Epidermal melanocyte (primary cell): ENCODE measurements at regions not wholly inside any gene's neighbourhood (a gene's known extent, or its start where the extent isn't known, plus 50 kb on each side); places are given as distances from the start of the nearest gene placed in this dataset.
"Not testable (repeated sequence)": the region's sequence is repeated elsewhere in the genome, so short reads cannot be mapped to it uniquely, and the experiment has no call there.

Experiments used
- DNase-seq: peaks from one replicate; pipeline ENCODE4 v3.0.0; 2011; ENCODE audit warnings: low spot score; ENCODE audit not compliant: insufficient read length

DNA sequence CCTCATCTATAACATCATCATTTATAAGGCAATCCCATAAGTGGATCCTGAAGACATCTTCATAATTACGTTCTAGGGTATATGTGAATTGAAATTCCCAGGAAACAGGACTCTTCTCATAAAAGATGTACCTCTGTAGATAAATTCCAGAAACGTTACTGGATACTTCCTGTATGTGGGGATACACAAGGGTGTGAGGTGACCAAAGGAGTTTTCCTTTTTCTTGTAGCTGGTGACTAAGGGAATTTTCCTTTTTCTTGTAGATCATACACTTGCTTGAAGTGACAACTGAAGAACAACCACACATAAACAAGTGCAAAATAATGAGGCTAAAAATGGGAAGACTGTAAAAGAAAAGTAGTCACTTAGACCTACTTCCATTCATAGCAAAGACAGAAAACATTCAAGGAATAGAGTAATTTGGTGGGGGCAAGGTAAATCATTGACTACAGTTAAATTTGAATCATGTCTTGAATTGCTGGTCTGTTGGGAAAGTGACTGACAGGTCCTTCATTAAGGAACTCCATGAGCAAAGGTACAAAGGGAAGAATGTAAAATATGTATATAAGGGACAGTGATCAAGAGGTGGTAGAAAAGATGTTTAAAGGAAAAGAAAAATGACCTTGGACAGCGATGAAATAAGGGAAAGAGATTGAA is 53.2 kb upstream of the UBE2E3 start:
- DNase-seq = no peak

DNA sequence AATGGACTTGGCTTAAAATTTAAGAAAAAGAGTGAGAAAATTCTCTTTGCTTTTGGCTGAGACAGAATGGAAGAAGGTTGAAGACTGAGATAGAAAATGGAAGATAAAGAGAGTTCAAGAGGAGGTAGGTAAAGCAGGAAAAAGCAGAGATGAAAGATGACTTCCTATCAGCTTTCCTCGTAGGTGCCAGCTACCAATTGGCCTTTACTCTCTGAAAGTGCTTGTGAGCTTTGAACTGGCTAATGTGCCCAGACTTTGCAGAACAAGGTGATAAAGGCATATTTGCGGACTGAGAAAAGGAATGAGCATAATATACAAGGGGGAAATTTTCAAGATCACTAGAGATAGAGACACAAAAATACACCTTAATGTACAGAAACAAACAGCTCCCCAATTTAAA is 54.7 kb upstream of the UBE2E3 start:
- no peak for DNase-seq

DNA sequence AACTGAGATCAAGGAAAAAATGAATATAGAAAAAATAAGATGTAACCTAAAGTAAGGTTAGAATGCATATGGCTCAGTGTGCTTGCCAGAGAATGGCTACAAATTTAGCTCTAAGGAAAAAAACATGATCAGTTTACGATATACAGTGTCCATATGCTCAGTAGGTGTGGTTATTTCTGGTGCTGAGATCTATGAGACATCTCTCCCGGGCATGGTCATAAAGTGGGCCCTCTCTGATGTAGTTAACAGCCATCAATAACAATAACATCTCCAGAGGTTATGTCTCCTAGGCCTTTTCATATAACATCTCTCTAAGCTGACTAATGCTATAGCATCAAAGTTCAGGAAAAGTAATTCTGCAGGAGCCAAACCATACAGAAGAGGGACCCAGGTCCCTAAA is 56.3 kb upstream of the UBE2E3 start:
- DNase-seq = no peak

DNA sequence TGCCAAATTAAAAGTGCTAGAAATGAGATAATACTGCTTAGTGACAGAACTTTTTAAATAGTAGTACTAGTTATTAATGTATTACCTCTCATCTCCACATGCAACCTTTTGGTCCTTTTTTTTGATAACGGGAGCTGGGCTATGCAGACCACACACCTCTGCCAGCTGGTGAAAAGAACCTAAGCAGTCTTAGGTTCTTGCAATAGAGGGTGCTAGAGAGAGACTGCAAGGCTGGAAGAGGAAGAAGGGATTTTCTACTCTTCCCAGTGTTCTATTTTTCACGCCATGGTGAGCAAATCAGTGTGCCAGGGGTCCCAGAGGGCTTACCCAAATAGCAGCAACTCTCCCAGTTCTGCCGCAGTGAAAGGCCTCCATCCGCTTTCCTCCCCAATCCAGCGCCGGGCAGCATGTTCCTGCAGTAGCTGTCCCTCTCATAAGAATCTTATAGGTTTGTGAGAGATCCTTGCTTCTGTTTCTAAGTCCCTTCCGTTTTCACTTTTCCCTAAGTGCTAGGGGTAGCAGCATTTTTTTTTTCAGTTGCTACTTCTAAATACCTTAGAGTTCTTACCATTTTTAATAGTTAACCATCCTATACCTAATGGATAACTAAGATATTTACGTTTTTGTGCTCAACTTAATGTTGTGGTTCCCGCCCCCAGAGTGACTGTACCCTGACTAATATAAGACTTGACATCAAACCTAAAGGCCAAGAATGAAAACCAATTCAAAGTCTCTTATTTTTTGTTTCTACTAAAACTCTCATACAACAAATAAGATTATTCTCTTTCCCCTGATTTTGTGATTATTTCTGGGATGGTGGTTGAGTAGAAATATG is 69.4 kb upstream of the UBE2E3 start:
- no peak for DNase-seq

DNA sequence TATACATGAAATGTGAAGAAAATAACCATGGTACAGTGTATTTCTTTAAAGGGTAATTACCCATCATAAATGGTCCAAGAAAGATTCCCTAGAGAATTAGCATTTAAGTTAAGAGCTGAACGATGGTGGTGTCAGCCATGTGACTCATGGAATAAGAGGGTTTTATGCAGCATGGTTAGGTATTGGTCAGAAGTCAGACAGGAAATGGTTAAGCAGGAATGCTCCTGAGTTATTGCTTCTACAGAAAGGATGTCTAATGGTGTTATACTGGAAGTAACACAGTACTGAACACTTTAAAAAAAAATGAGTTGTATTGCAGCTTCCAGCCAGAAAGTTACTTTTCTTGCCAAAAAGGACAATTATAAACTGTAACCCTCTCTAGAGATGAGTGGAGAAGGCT is 72.7 kb upstream of the UBE2E3 start:
- no peak for DNase-seq

DNA sequence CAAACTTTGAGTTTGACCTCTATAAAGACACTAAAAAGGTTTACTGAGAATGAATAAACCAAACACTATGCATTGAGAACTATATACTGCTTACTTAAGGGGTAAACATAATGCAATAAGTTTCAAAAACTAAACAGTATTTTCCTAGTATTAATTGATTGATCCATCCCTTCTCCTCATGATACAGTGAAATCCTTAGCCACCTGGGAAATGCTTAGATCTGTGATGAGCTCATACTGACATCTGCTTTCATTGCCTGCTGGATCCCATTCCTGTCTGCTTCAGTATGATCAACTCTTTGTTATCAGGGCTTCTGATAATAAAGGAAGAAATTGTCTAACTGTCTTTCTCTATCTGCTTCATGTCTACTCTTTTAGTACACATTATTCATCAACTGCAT is 74.9 kb upstream of the UBE2E3 start:
- no peak for DNase-seq

DNA sequence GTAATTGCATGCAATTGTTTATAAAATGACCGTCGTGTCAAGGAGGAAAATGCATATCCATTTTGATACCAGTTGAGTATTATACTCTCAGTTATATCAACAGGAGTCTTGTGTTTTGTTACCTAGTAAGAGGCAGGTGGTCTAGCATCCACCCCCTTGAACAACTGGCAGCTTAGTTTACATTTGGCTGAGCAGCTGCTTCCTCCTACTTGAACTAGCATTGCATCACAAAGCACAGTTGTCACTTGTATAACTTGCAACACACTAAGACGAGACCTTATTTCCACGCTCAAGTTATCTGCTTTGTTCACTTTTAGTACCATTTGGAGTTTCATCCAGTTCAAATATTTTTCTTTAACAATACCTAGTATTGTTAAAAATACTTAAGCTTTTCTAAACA is 75.4 kb upstream of the UBE2E3 start:
- no peak for DNase-seq

DNA sequence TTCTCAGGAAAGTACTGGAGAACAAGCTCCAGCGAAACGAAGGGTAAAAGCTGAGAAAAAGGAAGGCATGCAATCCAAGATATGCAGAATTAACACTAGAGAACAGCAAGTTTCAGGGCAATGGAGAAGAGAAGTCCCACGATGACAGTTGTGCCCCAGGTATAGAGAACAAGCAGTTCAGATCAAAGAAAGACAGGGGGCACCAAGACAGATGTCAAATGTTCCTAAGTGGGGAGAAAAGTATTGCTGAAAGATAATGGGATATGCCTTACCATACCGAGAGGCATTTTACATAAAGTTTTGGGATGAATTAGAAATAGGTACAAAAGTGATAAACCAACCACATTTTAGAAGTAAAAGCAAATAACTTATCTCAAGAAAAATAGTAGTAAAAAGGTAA is 79.1 kb upstream of the UBE2E3 start:
- no peak for DNase-seq

DNA sequence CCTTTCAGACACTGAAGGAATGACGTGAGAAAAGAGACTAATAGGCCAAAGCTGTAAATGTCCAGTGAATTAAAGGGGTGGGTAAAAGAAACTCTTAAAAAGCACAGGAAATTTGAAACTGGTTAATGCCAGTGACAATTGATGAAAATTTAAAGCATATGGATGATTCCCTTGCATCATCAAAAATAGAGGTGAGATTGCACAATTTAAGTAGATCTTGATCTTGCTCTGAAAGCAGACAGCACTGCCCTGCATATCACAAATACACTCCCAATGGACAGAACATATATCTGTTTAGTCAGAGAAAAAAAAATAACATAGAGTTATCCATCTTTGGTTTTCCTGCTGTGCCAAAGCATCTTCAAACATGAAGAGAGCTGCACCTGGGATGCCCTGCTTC is 86.7 kb upstream of the UBE2E3 start:
- no peak for DNase-seq

DNA sequence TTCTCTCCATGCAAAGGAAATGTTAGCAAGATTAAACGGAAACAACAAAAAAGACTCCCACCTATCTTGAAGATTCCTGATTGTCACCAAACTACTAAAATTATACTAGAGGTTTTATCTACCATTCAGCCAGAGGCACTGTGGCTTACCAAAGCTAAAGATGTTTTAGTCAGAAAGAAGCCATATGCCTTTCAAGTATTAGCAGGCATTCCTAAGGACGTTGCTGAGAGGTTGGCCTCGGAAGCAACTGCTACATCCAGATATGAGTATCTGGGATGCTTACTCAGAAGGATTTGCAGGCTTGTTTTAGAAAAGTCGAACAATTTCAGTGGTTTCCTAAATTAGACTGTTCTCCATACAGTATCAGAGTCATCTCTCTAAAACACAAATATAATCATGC is 88.3 kb upstream of the UBE2E3 start:
- DNase-seq = no peak

DNA sequence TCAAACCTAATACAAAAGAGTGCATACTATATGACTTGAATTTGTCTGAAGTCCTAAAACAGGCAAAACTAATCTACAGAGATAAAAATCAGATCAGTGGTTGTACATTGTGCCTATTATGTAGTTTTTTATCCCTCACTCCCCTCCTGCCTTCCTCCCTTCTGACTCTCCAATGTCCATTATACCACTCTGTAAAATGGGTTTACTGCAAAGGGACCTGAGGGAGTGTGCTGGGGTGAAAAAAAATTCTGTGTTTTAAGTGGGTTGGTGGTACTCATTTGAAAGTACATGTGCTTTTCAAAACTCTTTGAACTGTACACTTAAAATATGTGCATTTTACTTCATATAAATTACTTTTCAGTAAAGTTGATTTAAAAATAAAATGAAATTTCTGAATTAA is 89.0 kb upstream of the UBE2E3 start:
- DNase-seq = no peak

DNA sequence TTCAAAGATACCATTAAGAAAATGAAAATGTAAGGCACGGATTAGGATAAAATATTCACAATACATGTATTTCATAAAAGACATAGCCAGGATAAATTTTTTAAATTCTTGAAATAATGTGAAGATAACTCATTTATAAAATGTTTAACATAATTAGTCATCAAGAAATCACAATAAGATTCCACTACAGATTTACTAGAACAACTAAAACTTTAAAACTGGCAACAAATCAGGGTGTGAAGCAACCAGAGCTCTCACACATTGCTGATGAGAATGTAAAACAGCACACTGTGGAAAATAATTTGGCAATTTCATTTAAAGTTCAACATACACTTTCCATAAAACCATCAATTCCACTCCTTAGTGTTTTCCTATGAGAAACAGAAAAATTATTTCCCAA is 89.6 kb upstream of the UBE2E3 start:
- DNase-seq = no peak

DNA sequence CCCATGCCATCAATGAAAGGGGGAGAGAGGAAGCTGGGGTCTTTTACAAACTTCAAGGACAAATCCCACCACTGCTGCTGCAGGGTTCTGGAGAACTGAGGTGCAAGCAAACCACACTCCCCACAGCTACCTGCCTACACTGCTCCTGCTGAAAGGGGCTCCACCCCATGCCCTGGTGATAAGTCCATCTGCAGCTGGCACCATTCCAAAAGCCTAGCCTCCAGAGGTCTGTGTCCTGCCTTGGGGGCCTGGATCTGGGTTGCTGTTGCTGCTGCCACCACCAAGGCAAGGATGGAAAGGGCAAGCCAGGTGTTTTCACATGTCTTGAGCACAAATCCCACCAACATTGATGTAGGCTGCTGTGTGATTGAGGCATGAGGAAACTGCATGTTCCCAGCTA is 97.4 kb upstream of the UBE2E3 start:
- DNase-seq = no peak

DNA sequence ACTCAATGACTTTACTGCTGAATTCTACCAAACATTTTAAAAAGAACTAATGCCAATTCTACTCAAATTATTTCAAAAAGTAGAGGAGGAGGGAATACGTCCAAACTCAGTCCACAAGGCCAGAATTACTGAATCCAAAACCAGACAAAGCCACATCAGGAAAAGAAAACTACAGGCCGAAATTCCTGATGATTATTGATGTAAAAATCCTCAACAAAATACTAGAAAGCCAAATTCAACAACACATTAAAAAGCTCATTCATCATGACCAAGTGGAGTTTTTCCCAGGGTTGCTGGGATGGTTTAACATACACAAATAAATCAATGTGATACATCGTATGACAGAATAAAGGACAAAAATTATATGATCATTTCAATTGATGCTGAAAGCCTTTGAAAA is 103.9 kb upstream of the UBE2E3 start:
- no peak for DNase-seq

DNA sequence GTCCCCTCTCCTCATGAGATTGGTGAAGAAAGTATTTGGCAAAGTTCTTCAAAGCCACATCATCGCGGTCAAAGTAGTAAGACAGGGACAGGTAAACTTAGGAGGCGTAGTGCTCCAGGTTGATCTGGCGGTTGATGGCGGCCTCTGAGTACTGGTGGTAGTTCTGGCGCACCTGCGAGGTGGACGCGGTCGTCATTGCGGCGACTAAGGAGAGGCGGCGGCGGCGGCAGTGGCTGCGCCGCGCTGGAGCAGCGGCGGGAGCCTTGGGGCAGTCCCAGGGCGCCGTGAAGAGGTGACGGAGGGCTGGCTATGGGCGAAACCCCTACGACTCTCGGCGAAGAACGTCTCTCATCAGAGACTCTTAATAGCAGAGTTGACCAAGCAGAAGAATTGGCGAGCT is 107.2 kb upstream of the UBE2E3 start:
- DNase-seq = no peak

DNA sequence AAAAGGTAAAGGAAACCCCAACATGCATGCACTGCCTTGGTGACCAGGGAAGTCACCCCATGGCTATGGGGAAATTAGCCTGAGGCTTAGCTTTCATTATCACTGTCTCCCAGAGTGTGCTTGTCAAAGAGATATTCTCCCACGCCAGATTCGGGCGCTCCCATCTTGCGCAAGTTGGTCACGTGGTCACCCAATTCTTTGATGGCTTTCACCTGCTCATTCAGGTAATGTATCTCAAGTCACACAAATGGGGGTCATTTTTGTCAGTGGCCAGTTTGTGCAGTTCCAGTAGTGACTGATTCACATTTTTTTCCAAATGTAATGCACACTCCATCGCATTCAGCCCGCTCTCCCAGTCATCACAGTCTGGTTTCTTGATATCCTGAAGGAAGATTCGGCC is 107.6 kb upstream of the UBE2E3 start:
- not testable (repeated sequence) for DNase-seq

DNA sequence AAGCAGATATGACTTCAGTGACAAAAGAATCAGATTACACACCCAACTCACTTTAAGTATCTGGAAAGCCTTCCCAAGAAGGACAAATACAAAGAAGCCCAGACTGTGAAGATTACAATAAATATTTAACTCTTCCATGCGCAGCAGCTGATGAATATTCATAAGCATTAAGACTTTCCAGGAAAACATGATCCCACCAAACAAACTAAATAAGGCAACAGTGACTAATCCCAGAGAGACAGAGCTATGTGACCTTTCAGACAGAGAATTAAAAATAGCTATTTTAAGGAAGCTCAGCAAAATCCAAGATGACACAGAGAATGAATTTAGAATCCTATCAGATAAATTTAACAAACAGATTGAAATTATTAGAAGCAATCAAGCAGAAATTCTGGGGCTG is 108.2 kb upstream of the UBE2E3 start:
- DNase-seq = no peak

DNA sequence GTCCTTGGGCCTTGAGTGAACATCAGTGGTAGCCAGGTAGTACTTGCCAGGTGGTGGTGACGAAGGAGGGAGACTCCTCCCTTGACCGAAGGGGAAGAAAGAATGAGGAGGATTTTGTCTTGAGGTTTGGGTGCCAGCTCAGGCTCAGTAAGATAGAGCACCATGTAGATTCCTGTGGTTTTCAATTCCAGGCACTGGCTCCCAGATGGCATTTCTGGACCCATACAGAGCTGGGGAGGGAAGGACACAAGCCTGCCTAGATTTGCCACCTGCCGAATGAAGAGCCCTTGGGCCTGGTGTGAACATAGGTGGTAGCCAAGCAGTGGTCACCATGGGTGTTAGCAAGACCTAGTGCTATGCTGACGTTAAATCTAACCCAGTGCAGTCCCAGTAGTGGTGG is 108.8 kb upstream of the UBE2E3 start:
- DNase-seq = no peak

DNA sequence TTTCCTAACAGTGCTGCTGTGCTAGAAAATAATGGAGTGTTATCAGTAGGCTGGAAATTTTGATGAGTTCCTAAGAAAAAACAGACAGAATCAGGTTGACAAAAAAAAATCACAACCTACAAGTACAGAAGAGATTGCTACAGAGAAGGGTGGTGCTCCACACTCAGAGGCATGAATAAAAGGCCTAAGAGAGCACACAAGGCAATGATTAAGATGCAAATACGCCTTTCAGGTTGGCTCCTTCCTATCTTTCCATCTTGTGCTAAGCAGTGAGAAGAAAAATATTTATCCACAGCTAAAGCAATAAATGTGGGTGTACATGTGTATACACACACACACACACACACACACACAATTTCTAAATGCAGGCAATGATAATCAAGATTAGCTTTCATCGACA is 130.6 kb upstream of the UBE2E3 start:
- no peak for DNase-seq

DNA sequence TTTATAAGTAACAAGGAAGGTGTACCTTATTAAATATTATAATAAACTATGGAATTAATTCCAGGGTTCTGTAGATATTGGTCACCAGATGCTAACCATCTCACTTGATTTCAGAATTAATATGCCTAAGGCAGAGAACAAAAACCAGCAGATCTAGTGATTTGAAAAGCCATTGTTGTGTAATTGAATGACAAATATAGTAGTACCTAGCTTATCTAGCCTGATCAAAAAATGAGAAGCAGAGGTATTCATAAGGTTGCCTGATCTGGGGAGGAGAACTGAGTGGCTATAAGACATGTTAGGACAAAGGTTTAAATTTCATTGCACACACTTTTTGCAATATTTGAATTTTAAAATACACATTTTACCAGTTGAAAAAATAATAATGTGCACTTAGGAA is 132.0 kb upstream of the UBE2E3 start:
- no peak for DNase-seq

DNA sequence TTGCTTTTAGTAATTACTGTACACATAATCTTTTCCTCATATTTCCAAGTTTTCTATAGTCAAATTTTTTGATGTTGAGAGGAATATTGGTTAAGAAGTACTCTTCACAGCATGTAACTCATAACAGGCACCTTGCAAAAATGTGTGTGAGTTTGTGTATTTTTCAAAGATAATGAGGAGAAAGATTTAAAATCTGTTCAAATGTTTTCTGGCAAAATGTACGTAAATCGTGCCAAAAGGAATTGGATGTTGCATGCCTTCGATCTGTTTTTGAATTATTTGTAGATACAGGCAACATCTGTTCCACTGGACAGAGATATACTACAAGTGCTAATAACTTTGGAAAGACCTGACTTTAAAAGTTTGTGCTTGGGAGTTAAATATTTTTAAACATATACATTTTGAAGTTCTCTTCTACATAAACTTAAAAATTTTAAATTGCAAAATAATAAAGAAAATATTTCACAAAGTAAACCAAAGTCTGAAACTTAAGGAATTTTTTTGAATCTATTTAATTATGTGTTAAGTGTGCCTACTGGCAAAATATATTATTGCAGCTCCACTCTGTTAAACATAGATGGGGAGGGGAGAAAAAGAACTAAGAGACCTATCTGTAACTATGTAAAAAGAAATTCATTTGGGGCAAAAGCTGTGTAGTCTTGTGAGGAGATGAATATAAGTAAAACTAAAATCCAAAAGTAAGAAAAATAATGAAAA is 133.5 kb upstream of the UBE2E3 start:
- DNase-seq = no peak

DNA sequence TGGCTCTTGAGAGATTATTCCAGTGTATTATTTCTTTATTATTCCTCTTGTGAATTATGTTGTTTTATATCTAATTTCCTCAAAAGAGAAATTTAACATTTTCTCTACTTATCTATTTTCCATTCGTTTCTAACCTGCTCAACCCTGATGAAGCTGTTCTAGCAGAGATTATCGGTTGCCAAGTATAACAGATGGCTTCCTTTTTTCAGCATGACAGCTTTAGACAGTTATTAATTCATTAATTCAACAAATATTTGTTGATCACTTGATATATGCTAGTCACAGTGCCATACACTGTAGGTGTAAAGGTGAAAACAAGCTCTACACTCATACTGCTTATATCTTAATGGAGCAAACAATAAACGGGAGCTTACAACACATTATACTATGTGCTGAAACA is 137.9 kb upstream of the UBE2E3 start:
- DNase-seq = no peak

DNA sequence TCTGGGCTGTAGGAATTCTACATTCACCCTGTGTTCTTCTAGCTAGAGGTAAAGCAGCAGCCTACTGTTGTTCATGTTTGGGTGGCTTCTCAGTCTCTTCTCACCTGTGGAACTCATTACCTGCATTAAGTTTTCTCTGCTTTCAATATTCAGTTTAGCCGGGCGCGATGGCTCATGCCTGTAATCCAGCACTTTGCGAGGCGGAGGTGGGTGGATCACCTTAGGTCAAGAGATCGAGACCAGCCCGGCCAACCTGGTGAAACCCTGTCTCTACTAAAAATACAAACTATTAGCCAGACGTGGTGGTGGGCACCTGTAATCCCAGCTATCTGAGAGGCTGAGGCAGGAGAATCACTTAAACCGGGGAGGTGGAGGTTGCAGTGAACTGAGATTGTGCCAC is 139.8 kb upstream of the UBE2E3 start:
- DNase-seq = no peak
